ENCODE measurements at regions not wholly inside any gene's neighbourhood (a gene's known extent, or its start where the extent isn't known, plus 50 kb on each side); places are given as distances from the start of the nearest gene placed in this dataset.

DNA sequence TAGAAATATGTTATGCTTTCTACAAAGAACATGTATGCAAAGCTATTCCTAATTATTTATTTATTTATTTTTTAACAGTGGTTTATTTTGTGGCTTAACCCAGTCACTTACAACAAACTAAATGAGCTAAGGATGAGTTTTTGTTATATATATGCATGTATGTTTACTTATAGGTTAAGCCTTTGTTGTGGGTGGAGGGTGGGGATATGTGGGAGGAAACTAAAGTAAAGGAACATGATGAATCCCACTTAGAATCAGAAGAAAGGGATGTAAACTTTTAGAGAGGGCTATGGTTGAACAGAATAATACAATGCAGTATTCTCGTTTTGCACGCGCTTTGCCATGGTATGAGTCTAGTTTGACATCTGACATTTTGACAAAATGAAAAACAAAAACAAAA lies 321.0 kb upstream of the RUNX1 start:
- DNase-seq (ENCODE audit: low read depth): no peak

DNA sequence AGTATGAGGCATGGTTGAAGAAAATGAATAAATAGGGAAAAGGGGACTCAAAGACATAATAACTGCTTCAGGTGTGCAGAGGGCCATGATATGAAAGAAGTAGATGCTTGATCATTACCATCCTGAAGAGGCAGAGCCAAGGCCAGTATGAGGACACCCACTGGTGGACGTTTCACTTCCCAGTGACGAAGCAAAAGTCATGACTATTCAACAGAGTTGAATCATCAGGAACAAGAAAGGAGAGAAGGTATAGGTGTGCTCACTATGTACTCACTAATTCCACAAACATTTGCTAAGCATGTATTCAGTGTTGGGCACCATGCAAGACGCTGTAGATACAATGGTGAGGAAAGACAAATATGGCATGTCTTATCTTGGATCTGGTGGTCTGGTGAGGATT lies 319.2 kb upstream of the RUNX1 start:
- no peak for DNase-seq (ENCODE audit: low read depth)

DNA sequence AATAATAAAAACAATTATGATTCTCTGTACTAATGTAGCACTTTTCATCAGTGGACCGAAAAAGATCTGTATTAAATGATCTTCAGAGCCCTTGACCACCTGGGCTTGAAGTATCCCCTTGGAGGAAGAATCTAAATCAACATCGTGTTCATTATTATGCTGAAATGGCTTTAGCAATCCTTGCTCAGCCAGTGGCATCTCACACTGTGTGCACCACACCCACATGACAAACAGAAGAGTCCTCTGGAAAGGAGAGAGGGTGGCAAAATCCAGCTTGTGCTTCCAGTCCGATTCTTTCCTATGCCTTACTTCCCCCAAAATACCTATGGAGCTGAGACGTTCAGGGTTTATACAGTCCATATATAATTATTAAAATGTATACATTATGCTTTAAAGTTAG lies 318.5 kb upstream of the RUNX1 start:
- no peak for DNase-seq (ENCODE audit: low read depth)

DNA sequence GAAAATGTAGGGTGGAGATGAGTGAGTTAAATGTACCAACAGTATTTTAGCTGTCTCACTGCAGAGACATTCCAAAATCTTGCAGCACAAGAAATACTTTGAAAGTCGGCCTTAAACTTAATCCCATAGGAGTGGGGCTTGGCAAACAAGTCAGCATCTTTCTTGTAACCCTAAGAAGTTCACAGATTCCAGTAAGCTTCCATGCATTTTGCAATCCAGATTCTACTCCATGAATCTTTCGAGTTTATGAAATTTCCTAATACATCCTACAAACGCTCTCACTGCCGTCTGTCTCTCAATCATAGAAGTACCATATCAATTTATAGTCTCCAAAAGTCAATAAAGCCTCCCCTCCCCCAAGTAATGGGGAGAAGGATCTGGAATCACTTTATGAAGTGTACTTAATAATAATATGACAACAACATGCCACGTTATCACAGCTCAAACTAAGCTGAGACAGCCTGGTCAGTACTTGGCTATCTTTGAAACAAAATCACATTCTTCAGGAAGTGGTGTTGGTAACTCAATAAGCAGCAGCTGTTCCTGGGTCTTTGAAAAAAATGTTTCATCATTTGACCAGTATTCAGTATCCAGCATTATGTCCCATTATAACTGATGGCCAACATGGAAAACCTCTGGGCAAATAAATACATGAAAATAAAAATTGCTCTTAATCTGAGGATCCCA lies 317.4 kb upstream of the RUNX1 start:
- DNase-seq (ENCODE audit: low read depth): peak; percentile 88

DNA sequence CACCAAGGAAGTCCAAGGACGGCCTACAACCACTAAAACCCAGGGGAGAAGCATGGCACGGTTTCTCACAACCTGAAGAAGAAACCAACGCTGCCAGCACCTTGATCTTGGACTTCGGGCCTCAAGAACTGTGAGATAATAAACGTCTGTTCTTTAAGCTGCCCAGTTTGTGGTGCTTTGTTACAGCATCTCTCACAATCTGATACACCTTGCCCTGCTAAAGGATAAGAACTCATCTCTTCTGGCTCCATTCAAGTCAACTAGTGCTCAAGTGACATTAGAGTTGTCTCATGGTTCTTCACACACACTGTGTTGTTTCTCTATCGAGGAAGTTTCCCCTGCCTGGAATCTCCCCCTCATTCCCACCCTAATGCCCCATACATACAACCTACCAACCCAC lies 314.4 kb upstream of the RUNX1 start:
- DNase-seq (ENCODE audit: low read depth): no peak

DNA sequence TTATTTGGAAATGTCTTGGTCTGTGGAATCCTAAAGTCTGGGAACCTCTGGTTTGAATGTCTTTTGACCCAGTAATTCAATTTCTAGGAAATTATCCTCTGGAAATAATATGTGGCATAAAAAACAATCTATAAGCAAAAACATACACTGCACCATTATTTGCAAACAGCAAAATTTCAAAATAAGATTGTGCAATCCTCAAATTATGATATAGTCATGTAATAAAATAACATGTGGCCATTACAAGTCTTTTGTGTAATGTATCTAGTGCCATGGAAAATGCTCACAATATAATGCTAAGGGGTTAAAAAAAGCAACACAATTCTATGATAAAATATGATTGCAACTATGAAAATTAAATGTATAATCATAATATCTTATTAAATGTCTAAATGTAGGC lies 312.9 kb upstream of the RUNX1 start:
- no peak for DNase-seq (ENCODE audit: low read depth)

DNA sequence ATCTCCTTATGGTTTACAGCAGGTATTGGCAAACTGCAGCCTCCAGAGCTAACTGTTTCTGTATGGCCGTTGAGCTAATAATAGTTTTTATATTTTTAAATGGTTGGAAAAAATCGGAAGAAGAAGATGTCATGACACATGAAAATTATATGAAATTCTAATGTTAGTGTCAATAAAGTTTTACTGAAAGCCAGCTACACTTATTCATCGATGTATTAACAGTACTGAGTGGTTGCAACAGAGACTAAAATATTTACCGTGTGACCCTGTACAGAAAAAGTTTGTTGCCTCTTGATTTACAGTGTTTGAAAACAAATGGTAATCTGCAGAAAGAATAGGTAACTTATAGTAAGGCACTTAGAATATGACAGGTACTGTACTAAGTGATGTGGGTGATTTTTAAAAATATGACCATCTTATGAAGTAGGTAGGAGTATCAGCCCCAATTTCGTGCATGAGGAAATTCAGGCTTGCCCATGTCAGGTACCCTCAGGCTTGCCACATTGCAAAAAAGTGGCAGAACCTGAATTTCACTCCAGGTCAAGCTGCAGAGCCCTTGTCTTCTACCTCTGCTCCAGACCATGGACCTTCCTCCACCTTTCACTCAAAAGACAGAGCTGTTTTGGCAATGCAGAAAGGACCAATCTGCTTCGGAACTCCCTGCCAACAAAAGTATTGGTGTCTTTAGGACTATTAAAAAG lies 311.9 kb upstream of the RUNX1 start:
- DNase-seq (ENCODE audit: low read depth): no peak

DNA sequence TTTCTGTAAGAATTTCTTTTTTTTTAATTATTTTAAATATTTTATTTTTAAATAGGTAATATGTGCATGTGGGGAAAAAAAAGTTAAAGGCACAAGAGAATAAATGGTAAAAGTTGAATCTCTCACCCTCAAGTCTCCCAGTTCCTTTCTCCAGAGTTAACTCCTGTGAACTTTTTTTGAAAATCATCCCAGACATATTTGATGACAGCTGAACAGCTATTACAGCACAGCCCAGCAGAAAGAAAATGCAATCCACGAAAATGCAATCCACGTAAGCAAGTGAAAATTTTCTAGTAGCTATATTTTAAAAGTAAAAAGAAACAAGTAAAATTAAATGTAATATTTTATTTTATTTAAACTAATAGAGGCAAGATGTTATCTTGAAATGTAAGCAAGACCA lies 310.0 kb upstream of the RUNX1 start:
- DNase-seq (ENCODE audit: low read depth): no peak

DNA sequence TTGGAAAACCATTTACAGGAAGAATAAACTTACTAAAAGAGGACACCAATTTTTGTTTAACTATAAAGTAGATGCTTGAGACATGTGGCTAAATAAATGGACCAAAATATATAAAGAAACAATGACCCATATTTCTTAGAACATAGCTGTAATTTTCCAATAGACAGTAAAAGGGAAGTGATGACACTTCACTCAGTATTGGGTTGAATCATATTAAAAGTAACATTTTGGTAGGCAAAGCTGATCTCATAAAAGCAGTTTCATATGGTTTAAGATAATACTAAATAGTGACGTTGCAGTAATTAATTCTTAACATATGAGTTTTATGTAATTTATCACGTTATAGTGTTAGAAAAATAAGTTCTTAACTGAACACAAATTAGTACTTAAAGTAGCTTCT lies 308.9 kb upstream of the RUNX1 start:
- DNase-seq (ENCODE audit: low read depth): no peak

DNA sequence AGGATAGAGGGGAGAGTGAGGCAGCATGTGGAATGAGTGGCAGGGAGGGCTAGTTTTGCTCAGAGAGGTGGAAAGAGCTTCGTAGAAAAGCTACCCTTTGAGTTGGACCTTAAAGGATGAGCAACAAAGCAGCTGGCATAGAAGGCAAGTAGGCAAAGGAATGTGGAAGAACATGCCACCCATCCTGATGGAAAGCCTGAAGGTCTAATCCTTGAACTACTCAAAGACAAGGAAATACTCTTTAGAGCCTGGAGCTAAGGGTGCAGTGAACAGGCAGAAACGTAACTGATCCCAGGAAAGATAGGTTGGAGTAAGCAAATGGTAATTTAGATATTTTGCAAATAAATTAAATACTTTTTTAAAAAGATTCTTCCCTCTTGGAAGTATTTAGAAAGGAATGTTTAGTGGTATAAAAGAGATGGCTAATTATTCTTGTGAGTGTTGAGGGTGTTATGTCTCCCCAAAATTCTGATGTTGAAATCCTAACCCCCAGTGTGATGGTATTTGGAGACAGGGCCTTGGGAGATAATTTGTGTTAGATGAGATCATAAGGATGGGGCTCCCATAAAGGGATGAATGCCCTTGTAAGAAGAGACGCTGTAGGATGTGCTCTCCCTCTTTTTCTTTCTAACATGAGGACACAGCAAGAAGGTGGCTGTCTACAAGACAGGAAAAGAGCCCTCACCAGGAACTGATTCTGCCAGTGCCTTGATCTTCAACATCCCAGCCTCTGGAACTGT lies 308.1 kb upstream of the RUNX1 start:
- DNase-seq (ENCODE audit: low read depth): no peak

DNA sequence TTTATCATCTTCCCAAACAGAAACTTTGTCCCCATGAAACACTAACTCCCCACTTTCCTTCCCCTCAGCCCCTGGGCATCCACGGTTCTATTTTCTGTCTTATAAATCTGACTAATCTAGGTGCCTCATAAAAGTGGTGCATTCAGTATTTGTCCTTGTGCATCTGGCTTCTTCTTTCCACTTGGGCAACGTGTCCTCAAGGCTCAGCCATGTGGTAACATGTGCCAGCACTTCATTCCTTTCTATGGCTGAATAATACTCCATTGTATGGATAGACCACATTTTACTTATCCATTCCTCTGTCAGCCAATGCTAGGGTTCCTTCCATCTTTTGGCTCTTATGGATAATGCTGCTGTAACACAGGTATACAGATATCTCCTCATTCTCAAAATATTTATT lies 305.0 kb upstream of the RUNX1 start:
- DNase-seq (ENCODE audit: low read depth): no peak

DNA sequence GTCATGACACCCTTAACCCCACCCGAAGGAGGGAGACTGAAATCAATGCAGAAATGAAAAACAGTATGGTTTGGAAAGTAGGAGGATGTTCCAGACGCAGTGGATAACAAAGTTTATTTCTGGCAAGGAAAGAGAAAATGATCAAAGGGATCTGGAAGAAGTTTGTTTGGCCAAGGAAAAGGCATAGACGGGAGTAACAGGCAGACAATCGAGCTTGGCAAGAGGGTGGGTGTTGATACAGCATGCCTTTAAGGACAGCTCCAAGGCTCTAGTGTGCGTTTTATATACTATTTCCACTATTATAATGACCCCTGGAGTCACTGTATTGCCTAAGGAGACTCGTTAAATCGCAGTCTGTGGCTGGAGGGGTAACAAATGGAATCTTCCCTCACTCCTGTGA lies 303.7 kb upstream of the RUNX1 start:
- no peak for DNase-seq (ENCODE audit: low read depth)

DNA sequence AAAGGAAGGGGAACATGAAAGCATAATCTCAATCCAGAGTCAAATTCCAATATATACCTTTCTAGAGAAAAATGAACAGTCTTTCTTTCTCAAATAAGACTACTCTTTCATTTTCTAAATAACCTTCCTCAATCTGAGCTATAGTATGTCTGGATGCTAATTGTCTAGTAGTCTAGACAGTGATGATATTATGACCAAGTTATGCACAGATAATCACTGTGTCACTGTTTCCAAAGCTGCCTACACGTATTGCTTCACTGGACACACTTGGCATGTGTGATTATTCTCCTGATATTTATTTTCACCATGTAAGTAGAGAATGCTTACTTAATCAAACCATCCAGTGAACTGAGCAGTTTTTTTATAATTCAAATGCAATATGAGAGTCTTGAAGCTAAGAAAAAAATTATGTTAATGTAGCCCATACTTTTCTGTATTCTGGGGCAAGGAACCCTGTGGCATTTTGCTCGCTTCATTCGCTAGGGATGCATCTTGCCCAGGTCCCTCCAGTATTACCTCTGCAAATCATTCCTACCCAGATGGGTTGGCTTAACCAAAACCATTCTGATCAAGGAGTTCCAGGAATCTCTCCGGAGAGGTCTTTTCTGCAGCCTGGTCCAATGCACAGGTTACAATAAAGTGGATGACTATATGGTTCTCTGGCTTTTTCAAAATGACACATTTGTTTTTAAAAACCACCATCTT lies 303.1 kb upstream of the RUNX1 start:
- no peak for DNase-seq (ENCODE audit: low read depth)

DNA sequence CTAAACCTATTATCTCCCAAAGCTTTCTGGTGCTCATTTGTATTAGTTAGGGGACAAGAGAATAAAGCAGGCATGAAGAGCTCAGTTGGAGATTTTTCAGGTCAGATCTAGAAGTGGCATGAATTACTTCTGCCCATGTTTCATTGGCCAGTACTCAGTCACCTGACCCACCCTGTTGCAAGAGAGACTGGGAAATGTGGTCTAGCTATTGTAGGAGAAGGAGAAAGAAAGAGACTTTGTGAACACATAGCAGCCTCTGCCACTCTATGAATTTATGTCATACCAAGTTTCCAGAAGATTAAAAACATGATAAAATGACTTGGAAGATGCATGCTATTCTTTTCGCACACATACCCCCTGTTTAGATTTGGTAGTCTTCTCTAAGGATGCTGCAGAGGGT lies 302.3 kb upstream of the RUNX1 start:
- no peak for DNase-seq (ENCODE audit: low read depth)

DNA sequence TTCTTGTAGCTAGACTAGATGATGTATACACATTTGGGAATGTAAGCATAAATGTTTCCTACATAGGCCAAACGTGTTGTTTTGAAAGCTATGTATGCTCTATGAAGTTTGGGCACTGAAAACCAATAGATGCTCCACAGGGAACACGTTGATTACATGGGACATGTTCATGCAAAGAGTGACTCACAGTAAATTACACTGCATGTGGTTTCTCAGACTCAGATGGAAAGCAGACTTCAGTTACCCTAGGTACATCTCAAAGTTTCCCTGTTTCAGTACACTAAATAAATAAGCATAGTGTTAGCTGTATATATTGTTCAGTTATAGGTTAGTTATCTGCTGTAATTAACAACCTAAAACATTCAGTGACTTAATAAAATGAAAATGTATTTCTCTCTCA lies 301.9 kb upstream of the RUNX1 start:
- no peak for DNase-seq (ENCODE audit: low read depth)

DNA sequence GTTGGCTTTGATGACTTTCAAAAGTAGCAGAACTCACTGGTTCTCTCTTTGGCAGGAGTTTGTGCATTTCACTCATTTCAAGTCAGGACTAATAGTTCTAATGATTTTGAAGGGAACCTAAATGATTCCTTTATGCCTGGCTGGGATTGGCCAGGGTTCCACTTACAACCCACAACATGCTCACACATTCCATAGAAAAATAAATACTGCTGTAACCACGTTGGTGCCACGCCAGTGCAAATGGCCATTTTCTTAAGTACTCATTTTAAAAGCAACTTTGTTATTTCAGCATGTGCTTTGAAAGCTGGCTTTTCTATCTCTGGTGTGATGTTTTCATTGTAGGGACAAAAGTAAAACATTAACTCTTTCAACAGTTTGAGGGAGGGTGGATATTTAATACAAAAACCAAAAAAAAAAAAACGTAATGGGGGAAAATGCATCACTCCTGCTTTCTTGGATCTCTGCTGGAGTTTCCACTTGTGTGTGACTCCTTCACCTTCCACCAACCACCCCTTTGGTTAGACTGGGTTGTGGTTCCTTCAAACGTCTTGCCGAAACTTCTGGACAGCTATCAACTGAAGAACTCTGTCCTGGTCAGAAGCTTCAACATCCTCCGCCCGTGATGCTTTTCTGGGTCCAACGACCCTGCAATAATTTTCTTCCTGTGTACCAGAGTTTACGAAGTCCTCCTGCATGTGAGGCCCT lies 300.4 kb upstream of the RUNX1 start:
- DNase-seq (ENCODE audit: low read depth): no peak

DNA sequence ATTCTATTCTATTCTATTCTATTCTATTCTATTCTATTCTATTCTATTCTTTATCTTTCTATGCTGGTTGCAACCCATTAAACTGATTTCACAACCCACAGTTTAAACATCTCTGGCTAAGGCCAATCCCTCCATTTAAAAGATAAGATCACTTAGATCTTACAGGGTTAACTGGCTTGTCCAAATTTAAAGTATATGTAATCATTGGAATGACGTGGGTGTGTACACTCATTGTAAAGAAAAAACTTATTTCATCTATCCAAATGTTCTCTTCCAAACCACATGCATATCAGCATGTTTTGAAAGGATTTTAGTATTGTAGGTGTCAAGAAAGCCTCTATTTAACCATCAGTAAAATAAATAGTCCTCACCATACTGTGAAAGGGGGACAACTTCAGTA lies 299.6 kb upstream of the RUNX1 start:
- no peak for DNase-seq (ENCODE audit: low read depth)

DNA sequence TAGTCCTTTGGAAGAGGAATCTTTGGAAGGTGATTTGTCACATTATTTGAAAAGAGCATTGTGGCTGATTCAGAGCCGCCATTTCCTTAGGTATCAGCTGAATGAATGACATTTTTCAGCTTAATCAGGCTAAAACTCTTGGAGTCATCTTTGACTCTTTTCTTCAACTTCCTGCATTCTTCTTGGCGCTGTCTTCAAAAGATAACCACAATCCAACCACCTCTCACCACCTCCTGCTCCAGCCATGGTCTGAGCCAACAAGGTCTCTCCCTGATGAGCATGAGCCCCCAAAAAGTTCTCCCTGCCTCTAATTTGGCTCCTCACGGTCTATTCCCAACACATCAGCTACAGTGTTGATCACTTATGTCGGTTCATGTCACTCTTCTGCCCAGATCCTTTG lies 297.6 kb upstream of the RUNX1 start:
- DNase-seq (ENCODE audit: low read depth): no peak

DNA sequence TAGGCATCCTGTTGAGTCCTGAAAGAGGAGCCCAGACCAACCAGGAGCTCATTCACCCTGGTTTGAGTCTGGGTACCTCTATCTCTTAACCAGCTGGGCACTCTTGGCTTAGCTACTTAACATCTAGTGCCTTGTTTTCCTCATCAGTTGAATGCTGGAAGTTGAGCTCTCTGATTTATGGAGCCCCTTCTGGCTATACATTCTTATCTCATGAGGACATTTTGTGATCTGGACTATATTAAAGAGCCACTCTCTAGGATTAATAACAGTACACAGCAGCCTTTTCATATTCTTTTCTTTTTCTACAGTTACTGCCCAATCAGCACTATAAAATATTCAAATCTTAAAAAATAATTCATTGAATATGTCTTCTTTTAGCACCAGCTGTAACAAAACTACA lies 296.9 kb upstream of the RUNX1 start:
- no peak for DNase-seq (ENCODE audit: low read depth)

DNA sequence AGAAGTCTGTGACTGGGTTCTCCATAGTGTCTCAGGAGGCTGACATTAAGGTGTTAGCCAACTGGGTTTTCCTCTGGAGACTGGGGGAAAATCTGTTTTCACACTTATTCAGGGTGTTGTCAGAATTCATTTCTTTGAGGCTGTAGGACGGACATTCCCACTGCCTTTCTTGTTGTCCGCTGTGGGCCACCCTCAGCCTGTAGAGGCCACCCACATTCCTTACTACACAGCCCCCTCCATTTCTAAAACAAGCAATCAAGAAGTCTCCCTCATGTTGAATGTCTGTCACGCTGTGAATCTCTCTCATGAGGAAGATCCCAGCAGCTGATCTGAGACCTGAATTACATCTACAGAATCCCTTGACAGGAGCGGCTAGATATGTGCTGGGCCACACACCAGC lies 295.5 kb upstream of the RUNX1 start:
- DNase-seq (ENCODE audit: low read depth): no peak

DNA sequence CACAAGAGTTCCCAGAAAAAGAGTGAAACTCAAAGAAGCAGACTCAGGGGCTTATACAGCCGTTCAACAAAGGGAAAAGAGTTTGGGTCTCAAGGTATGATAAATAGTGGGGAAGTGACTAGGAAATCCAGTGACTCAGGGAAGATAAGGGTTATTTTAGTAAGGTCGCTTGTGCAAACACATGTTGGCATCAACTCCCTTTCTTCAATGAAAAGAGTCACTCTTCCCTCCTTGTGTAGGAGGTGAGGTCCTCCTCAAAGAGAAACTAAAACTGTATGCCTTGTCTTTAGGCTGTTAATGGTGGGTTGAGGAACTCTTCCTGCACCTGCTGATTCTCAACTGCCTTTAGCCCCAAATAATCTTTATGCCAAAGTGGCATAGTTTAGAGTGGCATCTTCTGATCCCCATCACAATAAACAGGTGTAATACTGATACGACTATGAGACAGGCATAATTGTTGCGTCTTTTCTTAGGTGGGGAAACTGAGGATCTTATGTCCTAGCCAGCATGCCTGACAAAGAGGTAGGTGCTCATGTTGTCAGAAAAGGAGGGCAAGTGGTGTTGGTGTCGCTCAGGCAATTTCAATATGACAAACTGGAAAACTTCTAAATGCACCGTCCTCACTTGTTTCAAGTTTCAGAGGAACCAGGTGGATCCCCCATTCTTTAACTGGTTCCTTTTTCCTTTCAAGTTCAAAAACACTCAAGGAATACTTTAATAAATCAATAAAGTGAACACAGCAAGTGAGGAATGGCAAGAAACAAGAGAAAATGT lies 294.1 kb upstream of the RUNX1 start:
- DNase-seq (ENCODE audit: low read depth): no peak

Measured in fibroblast of the conjunctiva (primary cell).